OCI-LY1 (cell line): ENCODE measurements at regions not wholly inside any gene's neighbourhood (a gene's known extent, or its start where the extent isn't known, plus 50 kb on each side); places are given as distances from the start of the nearest gene placed in this dataset.

Experiments
- H2AFZ ChIP-seq: fragments of 200-600 bp; sonication (generic), shearing (Covaris generic); 2 replicates; pipeline ENCODE4 v1.6.0; 2014; ENCODE audit warnings: antibody characterized with exemption, mild to moderate bottlenecking, low read length
- H3F3A ChIP-seq: fragments of 200-600 bp; sonication (generic), shearing (Covaris generic); 2 replicates; pipeline ENCODE4 v1.6.0; 2014; ENCODE audit warnings: mild to moderate bottlenecking, antibody characterized with exemption, low read length, moderate library complexity; ENCODE audit not compliant: insufficient read depth
- H3K27ac ChIP-seq: fragments of 200-600 bp; sonication (generic); 2 replicates; pipeline ENCODE4 v1.5.1; 2014; ENCODE audit warnings: low read length, mixed run types, mild to moderate bottlenecking, low read depth; ENCODE audit not compliant: poor library complexity, severe bottlenecking
- H3K27me3 ChIP-seq: fragments of 200-600 bp; sonication (generic); 2 replicates; pipeline ENCODE4 v1.6.0; 2014; ENCODE audit warnings: antibody characterized with exemption, mild to moderate bottlenecking, low read length, moderate library complexity; ENCODE audit not compliant: insufficient read depth
- H3K36me3 ChIP-seq: fragments of 200-600 bp; sonication (generic); 2 replicates; pipeline ENCODE4 v1.6.1; 2014; ENCODE audit warnings: mild to moderate bottlenecking, antibody characterized with exemption, low read length, moderate library complexity, mixed read lengths; ENCODE audit not compliant: insufficient read depth
- H3K4me1 ChIP-seq: fragments of 200-600 bp; sonication (generic); 2 replicates; pipeline ENCODE4 v1.5.1; 2014; ENCODE audit warnings: mild to moderate bottlenecking, low read length, moderate library complexity; ENCODE audit not compliant: insufficient read depth, severe bottlenecking
- H3K4me2 ChIP-seq: fragments of 200-600 bp; sonication (generic), shearing (Covaris generic); 2 replicates; pipeline ENCODE4 v1.6.1; 2014; ENCODE audit warnings: low read length
- H3K4me3 ChIP-seq: fragments of 200-600 bp; sonication (generic); 2 replicates; pipeline ENCODE4 v1.5.1; 2014; ENCODE audit warnings: low read length, low read depth, mild to moderate bottlenecking, mixed read lengths; ENCODE audit not compliant: poor library complexity, severe bottlenecking
- H3K79me2 ChIP-seq: fragments of 200-600 bp; shearing (Covaris generic); 2 replicates; pipeline ENCODE4 v1.6.1; 2016; ENCODE audit warnings: mixed run types, low read length, mixed read lengths; ENCODE audit not compliant: insufficient read depth
- H3K9ac ChIP-seq: fragments of 200-600 bp; sonication (generic), shearing (Covaris generic); 2 replicates; pipeline ENCODE4 v1.6.1; 2014; ENCODE audit warnings: mild to moderate bottlenecking, low read length, mixed read lengths
- H3K9me2 ChIP-seq: fragments of 200-600 bp; sonication (generic), shearing (Covaris generic); 2 replicates; pipeline ENCODE4 v1.6.1; 2014; ENCODE audit warnings: low read depth, mild to moderate bottlenecking, low read length, mixed read lengths
- H3K9me3 ChIP-seq: fragments of 200-600 bp; shearing (Covaris generic); 2 replicates; pipeline ENCODE4 v1.6.1; 2014; ENCODE audit warnings: low read length, mixed read lengths
- H4K20me1 ChIP-seq: fragments of 200-600 bp; sonication (generic), shearing (Covaris generic); 2 replicates; pipeline ENCODE4 v1.6.0; 2016; ENCODE audit warnings: mild to moderate bottlenecking, low read length; ENCODE audit not compliant: insufficient read depth
- EZH2 ChIP-seq: fragments of 200-600 bp; sonication (generic), shearing (Covaris generic); IDR thresholded peaks from 2 replicates; pipeline ENCODE4 v1.8.0; 2017; ENCODE audit warnings: borderline replicate concordance, mixed run types, mild to moderate bottlenecking, antibody characterized with exemption, low read length, moderate library complexity, mixed read lengths
- TF ChIP-seq, protein P1 (sequence below): fragments of 200-600 bp; sonication (generic), shearing (Covaris generic); IDR thresholded peaks from 2 replicates; pipeline ENCODE4 v1.5.1; 2017; ENCODE audit warnings: mild to moderate bottlenecking, antibody characterized with exemption, low read length, moderate library complexity, mixed read lengths

GRCh38 chr10:125479059-125479458 lies 203.9 kb downstream of the TEX36 start:
- Histone ChIP-seq H3K4me3 (no peak overlapping the region), H3K9ac (no peak overlapping the region), H3K4me2 (no peak overlapping the region), H3K27me3 (no peaks in the 10 kb centered on the region), H3K9me3 (no peaks in the 10 kb centered on the region), H3K36me3 (no peaks in the 10 kb centered on the region), H2AFZ (no peak overlapping the region), H3K4me1 (no peaks in the 10 kb centered on the region), H4K20me1 (no peaks in the 10 kb centered on the region), H3F3A (no peaks in the 10 kb centered on the region), H3K79me2 (no peaks in the 10 kb centered on the region), H3K27ac (no peak overlapping the region), H3K9me2 (no peaks in the 10 kb centered on the region)
- TF ChIP-seq EZH2, result no peak
- TF ChIP-seq, protein P1, sequence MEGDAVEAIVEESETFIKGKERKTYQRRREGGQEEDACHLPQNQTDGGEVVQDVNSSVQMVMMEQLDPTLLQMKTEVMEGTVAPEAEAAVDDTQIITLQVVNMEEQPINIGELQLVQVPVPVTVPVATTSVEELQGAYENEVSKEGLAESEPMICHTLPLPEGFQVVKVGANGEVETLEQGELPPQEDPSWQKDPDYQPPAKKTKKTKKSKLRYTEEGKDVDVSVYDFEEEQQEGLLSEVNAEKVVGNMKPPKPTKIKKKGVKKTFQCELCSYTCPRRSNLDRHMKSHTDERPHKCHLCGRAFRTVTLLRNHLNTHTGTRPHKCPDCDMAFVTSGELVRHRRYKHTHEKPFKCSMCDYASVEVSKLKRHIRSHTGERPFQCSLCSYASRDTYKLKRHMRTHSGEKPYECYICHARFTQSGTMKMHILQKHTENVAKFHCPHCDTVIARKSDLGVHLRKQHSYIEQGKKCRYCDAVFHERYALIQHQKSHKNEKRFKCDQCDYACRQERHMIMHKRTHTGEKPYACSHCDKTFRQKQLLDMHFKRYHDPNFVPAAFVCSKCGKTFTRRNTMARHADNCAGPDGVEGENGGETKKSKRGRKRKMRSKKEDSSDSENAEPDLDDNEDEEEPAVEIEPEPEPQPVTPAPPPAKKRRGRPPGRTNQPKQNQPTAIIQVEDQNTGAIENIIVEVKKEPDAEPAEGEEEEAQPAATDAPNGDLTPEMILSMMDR, result no peak

- no peak overlapping the region for H3K4me3 ChIP-seq
- no peak overlapping the region for H3K27ac ChIP-seq
- H3K79me2 ChIP-seq, result no peaks in the 10 kb centered on the region
- no peaks in the 10 kb centered on the region for H3K9me3 ChIP-seq
- H3K9ac ChIP-seq, result no peak overlapping the region
- H4K20me1 ChIP-seq, result no peaks in the 10 kb centered on the region
- TF ChIP-seq, protein P1, result no peak
- no peak for TF ChIP-seq EZH2
- H3K36me3 ChIP-seq, result no peaks in the 10 kb centered on the region
- no peaks in the 10 kb centered on the region for H3K4me1 ChIP-seq
- no peaks in the 10 kb centered on the region for H3K27me3 ChIP-seq
- no peaks in the 10 kb centered on the region for H3F3A ChIP-seq
- no peak overlapping the region for H3K4me2 ChIP-seq
- no peak overlapping the region for H2AFZ ChIP-seq
- H3K9me2 ChIP-seq, result no peaks in the 10 kb centered on the region
Measured at GRCh38 chr10:125475815-125476214, 207.1 kb downstream of the TEX36 start.

- no peak overlapping the region for H2AFZ ChIP-seq
- no peaks in the 10 kb centered on the region for H3K36me3 ChIP-seq
- TF ChIP-seq, protein P1, result no peak
- no peak for TF ChIP-seq EZH2
- H3K9ac ChIP-seq, result no peak overlapping the region
- H3K9me2 ChIP-seq, result no peaks in the 10 kb centered on the region
- no peaks in the 10 kb centered on the region for H3K79me2 ChIP-seq
- H3K4me1 ChIP-seq, result no peaks in the 10 kb centered on the region
- no peaks in the 10 kb centered on the region for H4K20me1 ChIP-seq
- H3K4me2 ChIP-seq, result no peak overlapping the region
- H3K4me3 ChIP-seq, result no peak overlapping the region
- H3K27ac ChIP-seq, result no peak overlapping the region
- no peaks in the 10 kb centered on the region for H3F3A ChIP-seq
- no peaks in the 10 kb centered on the region for H3K27me3 ChIP-seq
- no peaks in the 10 kb centered on the region for H3K9me3 ChIP-seq
Measured at GRCh38 chr10:125473143-125473793, 209.7 kb downstream of the TEX36 start.
